Tibial nerve (tissue), 4 donors: ENCODE measurements at regions not wholly inside any gene's neighbourhood (a gene's known extent, or its start where the extent isn't known, plus 50 kb on each side); places are given as distances from the start of the nearest gene placed in this dataset.
A peak's percentile ranks its signal among the peaks of the same experiment; 100 is the strongest.

Experiments used
- DNase-seq, 2 donors: peaks; one replicate each; pipeline ENCODE4 v3.0.0-alpha.2; 2019; ENCODE audit warnings: low spot score in 2 of 2
- H3K27ac ChIP-seq, 4 donors: fragments of 200-600 bp; sonication (generic) in 3 of 4; one replicate each; pipeline ENCODE4 v1.5.1; 2017 to 2019; ENCODE audit warnings: mild to moderate bottlenecking in 1 of 4
- H3K27me3 ChIP-seq, 2 donors: fragments of 200-600 bp; sonication (generic) in 1 of 2; one replicate each; pipeline versions ENCODE4 v1.5.1 to v1.6.0; 2017 to 2019
- H3K36me3 ChIP-seq, 3 donors: fragments of 200-600 bp; sonication (generic); one replicate each; pipeline ENCODE4 v1.5.1; 2018 to 2019
- H3K4me1 ChIP-seq, 4 donors: fragments of 200-600 bp; sonication (generic) in 3 of 4; one replicate each; pipeline ENCODE4 v1.5.1; 2017 to 2019
- H3K4me3 ChIP-seq, 4 donors: fragments of 200-600 bp; sonication (generic) in 3 of 4; one replicate each; pipeline ENCODE4 v1.5.1; 2017 to 2019; ENCODE audit warnings: mild to moderate bottlenecking in 1 of 4, moderate library complexity in 1 of 4
- H3K9me3 ChIP-seq, 4 donors: fragments of 200-600 bp; sonication (generic) in 3 of 4; one replicate each; pipeline ENCODE4 v1.5.1; 2017 to 2019
- CTCF ChIP-seq, 5 experiments: fragments of 200-600 bp in 3 of 5; fragments of 450-650 bp in 2 of 5; sonication (generic) in 3 of 5; IDR thresholded peaks; one replicate each; pipeline ENCODE4 v1.5.1; 2016 to 2019; ENCODE audit warnings: antibody characterized with exemption in 5 of 5, mild to moderate bottlenecking in 3 of 5, moderate library complexity in 2 of 5
- EP300 ChIP-seq, 2 donors: sonication (generic); formaldehyde crosslinking; IDR thresholded peaks; one replicate each; pipeline ENCODE4 v1.6.1; 2017; ENCODE audit warnings: antibody characterized with exemption in 2 of 2, mild to moderate bottlenecking in 1 of 2
- POLR2A ChIP-seq, 2 donors: fragments of 450-650 bp; IDR thresholded peaks; one replicate each; pipeline ENCODE4 v1.6.1; 2017; ENCODE audit warnings: antibody characterized with exemption in 2 of 2, mild to moderate bottlenecking in 2 of 2, moderate library complexity in 2 of 2
- WGBS, 2 donors: methylation state at CpG; one replicate each; pipeline ENCODE4 v1.1.5; 2018; 5-methylcytosine and 5-hydroxymethylcytosine counted together

- H3K36me3 ChIP-seq: no peaks in the 10 kb centered on the region
- WGBS, 2 donors: 64 to 69% methylated on average over 8 of the region's 8 CpGs
- TF ChIP-seq POLR2A (IDR thresholded peaks at IDR 0.05) (no peak), EP300 (IDR thresholded peaks at IDR 0.05) (no peak), CTCF (IDR thresholded peaks at IDR 0.05) (no peak)
- H3K27ac ChIP-seq: no peak overlapping the region
- H3K9me3 ChIP-seq: no peaks in the 10 kb centered on the region
- H3K27me3 ChIP-seq: no peaks in the 10 kb centered on the region
- no peak for DNase-seq
- no peak overlapping the region for H3K4me3 ChIP-seq
- H3K4me1 ChIP-seq: no peaks in the 10 kb centered on the region
Observed at GRCh38 chr10:128803790-128804189, 663.3 kb upstream of the MGMT start.

GRCh38 chr10:128804411-128804810 lies 662.6 kb upstream of the MGMT start:
- Histone ChIP-seq H3K27me3 (no peaks in the 10 kb centered on the region), H3K4me1 (no peaks in the 10 kb centered on the region), H3K36me3 (no peaks in the 10 kb centered on the region), H3K9me3 (no peaks in the 10 kb centered on the region), H3K27ac (no peak overlapping the region), H3K4me3 (no peak overlapping the region)
- DNase-seq: peak in 1 of 2 donors; percentile 9
- TF ChIP-seq EP300 (IDR thresholded peaks at IDR 0.05): no peak
- no peak for TF ChIP-seq POLR2A (IDR thresholded peaks at IDR 0.05)
- TF ChIP-seq CTCF (IDR thresholded peaks at IDR 0.05): no peak
- 76 to 78% methylated on average over 2 of the region's 2 CpGs for WGBS, 2 donors

- Histone ChIP-seq H3K4me1 (no peaks in the 10 kb centered on the region), H3K27ac (no peak overlapping the region), H3K4me3 (no peak overlapping the region), H3K27me3 (no peaks in the 10 kb centered on the region), H3K36me3 (no peaks in the 10 kb centered on the region), H3K9me3 (no peaks in the 10 kb centered on the region)
- 53 to 69% methylated on average over 4 of the region's 4 CpGs for WGBS, 2 donors
- TF ChIP-seq POLR2A (IDR thresholded peaks at IDR 0.05): no peak
- no peak for TF ChIP-seq CTCF (IDR thresholded peaks at IDR 0.05)
- peak in 1 of 2 donors; percentile 41 for TF ChIP-seq EP300 (IDR thresholded peaks at IDR 0.05)
- DNase-seq: peak in 1 of 2 donors; percentile 11
Observed at GRCh38 chr10:128808921-128809440, 658.1 kb upstream of the MGMT start.

GRCh38 chr10:128811511-128811910 lies 655.5 kb upstream of the MGMT start:
- TF ChIP-seq EP300 (IDR thresholded peaks at IDR 0.05) (no peak), POLR2A (IDR thresholded peaks at IDR 0.05) (no peak), CTCF (IDR thresholded peaks at IDR 0.05) (no peak)
- WGBS, 2 donors: 78% methylated on average over 10 of the region's 10 CpGs

GRCh38 chr10:128812000-128812399 lies 655.0 kb upstream of the MGMT start:
- no peak for DNase-seq
- Histone ChIP-seq H3K4me1 (no peaks in the 10 kb centered on the region), H3K27ac (no peak overlapping the region), H3K27me3 (no peaks in the 10 kb centered on the region), H3K36me3 (no peaks in the 10 kb centered on the region), H3K4me3 (no peak overlapping the region), H3K9me3 (no peaks in the 10 kb centered on the region)
- WGBS, 2 donors: 70 to 76% methylated on average over 15 of the region's 15 CpGs
- TF ChIP-seq POLR2A (IDR thresholded peaks at IDR 0.05) (no peak), CTCF (IDR thresholded peaks at IDR 0.05) (no peak)

More at GRCh38 chr10:128811511-128811910, 655.5 kb upstream of the MGMT start:
- Histone ChIP-seq H3K4me3 (no peak overlapping the region), H3K36me3 (no peaks in the 10 kb centered on the region), H3K9me3 (no peaks in the 10 kb centered on the region), H3K27me3 (no peaks in the 10 kb centered on the region), H3K4me1 (no peaks in the 10 kb centered on the region), H3K27ac (no peak overlapping the region)
- DNase-seq: no peak
